Muscle of leg (tissue), 3 donors: ENCODE measurements at regions not wholly inside any gene's neighbourhood (a gene's known extent, or its start where the extent isn't known, plus 50 kb on each side); places are given as distances from the start of the nearest gene placed in this dataset.

Experiments used
- DNase-seq: peaks from one replicate; pipeline ENCODE4 v3.0.0; 2013
- H3K27ac ChIP-seq: one replicate; pipeline ENCODE4 v1.5.1; 2013; ENCODE audit warnings: mild to moderate bottlenecking, low read length, control low read depth
- H3K27me3 ChIP-seq: one replicate; pipeline ENCODE4 v1.6.1; 2013; ENCODE audit warnings: low read length; ENCODE audit not compliant: control insufficient read depth, insufficient read depth
- H3K36me3 ChIP-seq: one replicate; pipeline ENCODE4 v1.6.1; 2013; ENCODE audit warnings: low read length; ENCODE audit not compliant: control insufficient read depth, insufficient read depth
- H3K4me1 ChIP-seq: one replicate; pipeline ENCODE4 v1.6.1; 2013; ENCODE audit warnings: low read length; ENCODE audit not compliant: control insufficient read depth, insufficient read depth
- H3K4me3 ChIP-seq: one replicate; pipeline ENCODE4 v1.5.1; 2013; ENCODE audit warnings: low read length, control low read depth
- H3K9me3 ChIP-seq: replicated peaks from 2 replicates; pipeline ENCODE4 v1.6.1; 2013; ENCODE audit warnings: low read depth, low read length; ENCODE audit not compliant: control insufficient read depth
- WGBS: methylation state at CpG from one replicate; pipeline ENCODE4 v1.1.5; 2013; ENCODE audit warnings: missing lambda C conversion rate; ENCODE audit not compliant: insufficient coverage; 5-methylcytosine and 5-hydroxymethylcytosine counted together

- H3K4me1 ChIP-seq = peaks cover 22% of the 10 kb centered on the region
- no peaks in the 10 kb centered on the region for H3K36me3 ChIP-seq
- H3K9me3 ChIP-seq = no peaks in the 10 kb centered on the region
- H3K27me3 ChIP-seq = no peaks in the 10 kb centered on the region
- WGBS = no CpG with 5 or more reads among the region's 2 CpGs
- H3K27ac ChIP-seq = no peak overlapping the region
- DNase-seq = no peak
- H3K4me3 ChIP-seq = no peak overlapping the region
Measured at GRCh38 chr11:11083441-11083840, 225.6 kb upstream of the ZBED5 start.

GRCh38 chr11:11082646-11083045, 224.8 kb upstream of the ZBED5 start:
- Histone ChIP-seq H3K4me3 (no peak overlapping the region), H3K27ac (no peak overlapping the region), H3K36me3 (no peaks in the 10 kb centered on the region), H3K27me3 (no peaks in the 10 kb centered on the region), H3K4me1 (peaks cover 22% of the 10 kb centered on the region), H3K9me3 (no peaks in the 10 kb centered on the region)
- no peak for DNase-seq

DNA sequence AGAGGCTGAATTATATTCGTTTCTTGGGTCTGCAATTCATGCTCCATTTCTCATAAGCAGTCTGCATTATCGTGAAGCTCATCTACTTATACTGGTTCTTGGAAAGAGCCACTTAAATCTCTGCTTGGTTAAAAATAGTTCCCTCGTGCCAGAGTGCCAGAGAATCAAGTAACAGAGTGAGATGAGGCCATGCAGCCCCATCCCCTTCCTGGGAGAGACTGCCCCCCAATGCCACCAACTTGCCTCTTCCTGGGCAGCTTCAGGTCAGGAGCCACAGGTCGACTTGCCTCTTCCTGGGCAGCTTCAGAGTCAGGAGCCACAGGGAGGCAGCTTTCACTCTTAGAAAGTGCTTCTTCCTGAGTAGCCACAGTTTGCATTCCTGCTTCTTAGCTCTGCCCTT, 223.9 kb upstream of the ZBED5 start:
- Histone ChIP-seq H3K36me3 (no peaks in the 10 kb centered on the region), H3K27me3 (no peaks in the 10 kb centered on the region), H3K27ac (peak overlapping the region; percentile 68), H3K4me1 (peaks cover 22% of the 10 kb centered on the region), H3K4me3 (no peak overlapping the region), H3K9me3 (no peaks in the 10 kb centered on the region)
- DNase-seq = peak; percentile 40
- WGBS = 25% methylated on average over 2 of the region's 4 CpGs

- Histone ChIP-seq H3K27me3 (no peaks in the 10 kb centered on the region), H3K36me3 (no peaks in the 10 kb centered on the region), H3K4me1 (peaks cover 22% of the 10 kb centered on the region), H3K27ac (peak overlapping the region; percentile 68), H3K9me3 (no peaks in the 10 kb centered on the region), H3K4me3 (no peak overlapping the region)
- DNase-seq = no peak
- WGBS = no CpG with 5 or more reads among the region's 4 CpGs
Measured at GRCh38 chr11:11081288-11081687, 223.4 kb upstream of the ZBED5 start.

GRCh38 chr11:11078344-11079086, 220.7 kb upstream of the ZBED5 start:
- Histone ChIP-seq H3K4me3 (no peak overlapping the region), H3K9me3 (no peaks in the 10 kb centered on the region), H3K27ac (no peak overlapping the region), H3K4me1 (peaks cover 36% of the 10 kb centered on the region), H3K27me3 (no peaks in the 10 kb centered on the region), H3K36me3 (no peaks in the 10 kb centered on the region)
- DNase-seq = no peak
- 91% methylated on average over 4 of the region's 4 CpGs for WGBS

DNA sequence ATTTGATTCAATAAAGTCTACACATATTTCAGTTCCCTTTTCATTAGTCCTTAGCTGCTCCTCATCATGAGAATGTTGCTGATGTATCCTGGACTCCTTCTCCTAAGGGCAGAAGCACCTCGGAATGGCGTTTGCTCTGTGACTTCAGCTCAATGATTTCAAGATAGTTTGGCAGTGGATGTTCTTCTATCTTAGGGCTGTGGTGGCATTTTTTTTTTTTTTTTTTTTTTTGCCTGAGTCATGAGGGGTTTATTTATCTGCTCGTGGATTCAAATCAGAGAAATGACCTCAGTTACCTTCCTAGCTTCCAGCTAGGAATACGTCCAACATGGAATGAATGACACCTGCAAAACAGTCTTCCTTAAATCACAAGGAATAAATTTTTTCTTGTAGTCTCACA, 220.0 kb upstream of the ZBED5 start:
- H3K9me3 ChIP-seq = no peaks in the 10 kb centered on the region
- H3K36me3 ChIP-seq = no peaks in the 10 kb centered on the region
- peaks cover 35% of the 10 kb centered on the region for H3K4me1 ChIP-seq
- DNase-seq = no peak
- H3K4me3 ChIP-seq = no peak overlapping the region
- H3K27me3 ChIP-seq = no peaks in the 10 kb centered on the region
- no CpG with 5 or more reads among the region's 4 CpGs for WGBS
- H3K27ac ChIP-seq = no peak overlapping the region

GRCh38 chr11:11076879-11077278, 219.0 kb upstream of the ZBED5 start:
- H3K4me1 ChIP-seq = peaks cover 33% of the 10 kb centered on the region

GRCh38 chr11:11076276-11076675, 218.4 kb upstream of the ZBED5 start:
- no peak for DNase-seq
- Histone ChIP-seq H3K4me3 (no peak overlapping the region), H3K27ac (no peak overlapping the region), H3K4me1 (peaks cover 33% of the 10 kb centered on the region), H3K36me3 (no peaks in the 10 kb centered on the region), H3K9me3 (no peaks in the 10 kb centered on the region), H3K27me3 (no peaks in the 10 kb centered on the region)
- no CpG with 5 or more reads among the region's 4 CpGs for WGBS

More at GRCh38 chr11:11076879-11077278, 219.0 kb upstream of the ZBED5 start:
- WGBS = 79% methylated on average over 4 of the region's 6 CpGs
- H3K27ac ChIP-seq = no peak overlapping the region
- H3K9me3 ChIP-seq = no peaks in the 10 kb centered on the region
- no peaks in the 10 kb centered on the region for H3K27me3 ChIP-seq
- H3K4me3 ChIP-seq = no peak overlapping the region
- DNase-seq = no peak
- H3K36me3 ChIP-seq = no peaks in the 10 kb centered on the region

- H3K27me3 ChIP-seq = no peaks in the 10 kb centered on the region
- H3K4me1 ChIP-seq = peaks cover 33% of the 10 kb centered on the region
- no peak for DNase-seq
- H3K4me3 ChIP-seq = no peak overlapping the region
- WGBS = no CpG with 5 or more reads among the region's 6 CpGs
- no peaks in the 10 kb centered on the region for H3K36me3 ChIP-seq
- H3K9me3 ChIP-seq = no peaks in the 10 kb centered on the region
- no peak overlapping the region for H3K27ac ChIP-seq
Measured at GRCh38 chr11:11075515-11076171, 217.8 kb upstream of the ZBED5 start.

DNA sequence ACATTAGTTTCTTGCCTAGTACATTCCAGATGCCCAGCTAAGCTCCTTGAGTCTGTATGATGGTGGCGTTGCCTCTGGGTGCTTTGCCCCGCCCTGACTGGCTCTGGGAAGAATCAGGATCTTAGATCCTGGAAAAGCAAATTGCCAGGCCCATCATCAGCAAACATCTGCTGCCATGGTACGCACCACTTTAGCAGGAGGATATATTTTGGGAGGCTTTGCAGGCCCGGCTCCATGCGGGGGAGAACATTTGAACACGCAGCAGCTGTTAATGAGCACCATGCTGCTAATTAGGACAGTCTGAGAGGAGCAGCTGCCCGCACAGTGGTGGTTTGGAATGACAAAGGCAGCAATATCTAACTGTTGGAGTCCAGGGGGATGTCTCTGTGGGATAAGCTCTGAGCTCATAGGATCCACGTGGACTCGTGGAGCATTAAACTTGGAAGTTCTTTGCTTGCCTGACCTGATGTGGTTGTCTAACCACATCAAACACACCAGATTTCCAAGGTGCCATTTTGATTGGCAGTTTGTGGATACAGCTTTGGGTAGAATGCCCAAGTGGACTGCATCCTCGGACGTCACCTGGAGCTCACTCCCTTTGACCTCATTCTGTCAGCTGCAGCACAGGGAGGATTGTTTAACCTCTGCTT, 217.0 kb upstream of the ZBED5 start:
- WGBS = 87% methylated on average over 7 of the region's 11 CpGs
- DNase-seq = peak; percentile 49
- Histone ChIP-seq H3K9me3 (no peaks in the 10 kb centered on the region), H3K4me1 (peaks cover 34% of the 10 kb centered on the region), H3K36me3 (no peaks in the 10 kb centered on the region), H3K27ac (no peak overlapping the region), H3K4me3 (no peak overlapping the region), H3K27me3 (no peaks in the 10 kb centered on the region)
